C4-2B (cell line): ENCODE measurements at regions not wholly inside any gene's neighbourhood (a gene's known extent, or its start where the extent isn't known, plus 50 kb on each side); places are given as distances from the start of the nearest gene placed in this dataset.

Experiments used
- CTCF ChIP-seq: fragments of 450-650 bp; conservative IDR thresholded peaks from 2 replicates; pipeline ENCODE4 v1.5.1; 2017; ENCODE audit warnings: mild to moderate bottlenecking
- ZFX ChIP-seq: fragments of 450-650 bp; IDR thresholded peaks from 2 replicates; pipeline ENCODE4 v1.6.1; 2017

DNA sequence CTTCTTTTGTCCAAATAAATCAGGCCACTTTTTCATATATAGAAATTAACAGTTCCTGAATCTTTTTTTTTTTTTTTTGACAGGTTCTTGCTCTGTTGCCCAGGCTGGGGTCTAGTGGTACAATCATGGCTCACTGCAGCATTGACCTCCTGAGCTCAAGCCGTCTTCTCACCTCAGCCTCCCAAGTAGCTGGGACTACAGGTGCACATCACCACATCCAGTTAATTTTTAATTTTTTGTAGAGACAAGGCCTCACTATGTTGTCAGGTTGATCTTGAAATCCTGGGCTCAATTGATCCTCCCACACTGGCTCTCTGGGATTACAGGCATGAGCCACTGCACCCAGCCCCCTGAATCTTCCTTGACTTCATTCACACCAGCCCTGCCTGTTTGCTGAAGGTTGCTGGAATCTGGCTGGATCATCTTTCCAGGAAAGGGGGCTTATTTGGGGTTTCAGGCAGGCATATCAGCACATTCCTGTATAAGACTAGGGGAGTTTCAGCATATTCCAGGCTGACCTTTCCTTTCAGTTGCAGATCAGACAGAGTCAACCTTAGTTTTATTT is 78.2 kb upstream of the ARHGAP29 start:
- TF ChIP-seq CTCF (no peak), ZFX (no peak)
